ENCODE measurements at regions not wholly inside any gene's neighbourhood (a gene's known extent, or its start where the extent isn't known, plus 50 kb on each side); places are given as distances from the start of the nearest gene placed in this dataset.

DNA sequence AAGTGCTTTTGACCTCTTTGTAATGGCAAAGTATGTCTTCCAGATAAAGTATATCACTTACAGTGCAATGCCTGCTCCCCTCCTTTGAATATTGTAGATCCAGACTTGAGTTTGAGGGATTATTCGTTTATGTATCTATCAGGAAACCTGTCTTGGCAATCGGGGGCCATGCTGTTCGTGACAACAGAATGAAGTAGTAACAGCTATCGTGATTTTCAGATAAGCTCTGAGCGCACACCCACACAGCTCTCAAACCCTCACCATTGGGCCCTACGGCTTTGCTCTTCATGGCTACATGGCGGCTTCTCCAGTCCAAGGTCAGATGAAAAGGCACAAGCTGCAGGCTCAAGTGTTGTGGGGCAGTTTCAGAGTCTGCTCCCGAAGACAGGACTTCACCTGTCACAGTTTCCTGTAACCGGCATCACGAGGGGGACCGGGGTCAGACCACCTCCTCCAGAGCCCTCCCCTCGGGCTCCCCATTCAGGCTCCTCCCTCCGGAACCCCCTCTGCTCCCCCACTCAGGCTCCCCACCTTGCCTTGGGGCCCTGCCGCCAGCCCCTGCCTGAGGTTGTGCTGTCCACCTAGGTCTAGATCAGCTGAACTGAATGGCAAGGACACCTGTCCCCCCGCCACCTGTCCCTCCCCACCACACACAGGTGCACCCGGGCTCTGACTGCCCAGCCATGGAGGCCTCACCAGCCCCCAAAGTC is 292.5 kb upstream of the SALL3 start:
- no peak for DNase-seq (ENCODE audit: low read depth in 6 of 9, low spot score in 9 of 9)
- Histone ChIP-seq H3K36me3 (ENCODE audit: control insufficient read depth in 2 of 2, insufficient read depth in 2 of 2, low read length in 1 of 2) (no peaks in the 10 kb centered on the region), H3K27me3 (ENCODE audit: control insufficient read depth in 2 of 2, insufficient read depth in 1 of 2, low read length in 1 of 2) (no peaks in the 10 kb centered on the region), H3K9me3 (ENCODE audit: control insufficient read depth in 2 of 2, insufficient read depth in 1 of 2, low read length in 1 of 2) (no peaks in the 10 kb centered on the region), H3K4me1 (ENCODE audit: control insufficient read depth in 2 of 2, insufficient read depth in 2 of 2, low read length in 2 of 2) (peaks cover 0 to 3% of the 10 kb centered on the region in 2 donors), H3K4me3 (ENCODE audit: low read length in 2 of 2) (no peak overlapping the region), H3K27ac (ENCODE audit: low read depth in 1 of 2, low read length in 1 of 2) (no peak overlapping the region)
- WGBS = 89% methylated on average over 16 of the region's 16 CpGs

GRCh38 chr18:78687736-78688135 is 291.9 kb upstream of the SALL3 start:
- Histone ChIP-seq H3K27me3 (ENCODE audit: control insufficient read depth in 2 of 2, insufficient read depth in 1 of 2, low read length in 1 of 2) (no peaks in the 10 kb centered on the region), H3K4me1 (ENCODE audit: control insufficient read depth in 2 of 2, insufficient read depth in 2 of 2, low read length in 2 of 2) (peaks cover 0 to 3% of the 10 kb centered on the region in 2 donors), H3K27ac (ENCODE audit: low read depth in 1 of 2, low read length in 1 of 2) (no peak overlapping the region), H3K9me3 (ENCODE audit: control insufficient read depth in 2 of 2, insufficient read depth in 1 of 2, low read length in 1 of 2) (no peaks in the 10 kb centered on the region), H3K36me3 (ENCODE audit: control insufficient read depth in 2 of 2, insufficient read depth in 2 of 2, low read length in 1 of 2) (no peaks in the 10 kb centered on the region), H3K4me3 (ENCODE audit: low read length in 2 of 2) (no peak overlapping the region)
- no peak for DNase-seq (ENCODE audit: low read depth in 6 of 9, low spot score in 9 of 9)
- WGBS = 90% methylated on average over 7 of the region's 7 CpGs

DNA sequence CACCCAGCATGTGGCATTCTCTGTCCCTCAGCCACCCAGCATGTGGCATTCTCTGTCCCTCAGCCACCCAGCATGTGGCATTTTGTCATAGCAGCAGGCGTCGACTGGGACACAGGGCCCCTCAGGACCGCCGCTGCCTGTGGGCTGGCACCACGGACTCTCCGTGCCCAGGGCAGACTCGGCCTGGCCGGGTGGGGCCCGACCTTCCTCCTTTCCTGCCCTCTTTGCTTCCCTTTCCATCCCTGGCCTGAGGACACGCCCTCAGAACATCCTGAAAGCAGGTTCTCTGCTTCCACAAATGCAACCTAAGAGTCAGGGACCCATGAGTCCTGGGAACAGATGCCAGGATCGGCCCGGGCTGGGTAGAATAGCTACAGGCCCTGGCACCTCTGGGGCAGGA is 291.4 kb upstream of the SALL3 start:
- Histone ChIP-seq H3K4me3 (ENCODE audit: low read length in 2 of 2) (no peak overlapping the region), H3K36me3 (ENCODE audit: control insufficient read depth in 2 of 2, insufficient read depth in 2 of 2, low read length in 1 of 2) (no peaks in the 10 kb centered on the region), H3K9me3 (ENCODE audit: control insufficient read depth in 2 of 2, insufficient read depth in 1 of 2, low read length in 1 of 2) (no peaks in the 10 kb centered on the region), H3K27ac (ENCODE audit: low read depth in 1 of 2, low read length in 1 of 2) (no peak overlapping the region), H3K27me3 (ENCODE audit: control insufficient read depth in 2 of 2, insufficient read depth in 1 of 2, low read length in 1 of 2) (no peaks in the 10 kb centered on the region), H3K4me1 (ENCODE audit: control insufficient read depth in 2 of 2, insufficient read depth in 2 of 2, low read length in 2 of 2) (peaks cover 0 to 3% of the 10 kb centered on the region in 2 donors)
- WGBS = 91% methylated on average over 12 of the region's 12 CpGs
- DNase-seq (ENCODE audit: low read depth in 6 of 9, low spot score in 9 of 9) = no peak

DNA sequence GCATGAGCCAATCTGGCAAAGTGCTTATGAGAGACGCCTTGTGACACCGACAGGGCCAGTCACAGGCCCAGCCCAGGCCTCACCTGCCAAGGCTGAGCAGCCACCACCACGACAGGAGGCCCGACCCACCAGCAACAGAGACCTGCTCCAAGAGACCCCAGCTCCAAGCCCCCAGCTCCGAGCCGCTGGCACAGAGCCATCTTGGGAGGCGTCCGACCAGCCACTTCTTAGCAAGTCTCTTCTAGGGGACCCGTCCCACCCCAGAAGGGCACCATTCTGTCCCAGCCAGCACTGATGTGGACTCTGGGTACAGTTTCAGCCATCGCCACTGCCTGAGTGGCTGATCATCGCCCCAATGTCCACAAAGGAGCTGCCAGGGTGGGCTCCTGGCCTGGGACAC is 290.7 kb upstream of the SALL3 start:
- Histone ChIP-seq H3K9me3 (ENCODE audit: control insufficient read depth in 2 of 2, insufficient read depth in 1 of 2, low read length in 1 of 2) (no peaks in the 10 kb centered on the region), H3K27me3 (ENCODE audit: control insufficient read depth in 2 of 2, insufficient read depth in 1 of 2, low read length in 1 of 2) (no peaks in the 10 kb centered on the region), H3K36me3 (ENCODE audit: control insufficient read depth in 2 of 2, insufficient read depth in 2 of 2, low read length in 1 of 2) (no peaks in the 10 kb centered on the region), H3K4me3 (ENCODE audit: low read length in 2 of 2) (no peak overlapping the region), H3K27ac (ENCODE audit: low read depth in 1 of 2, low read length in 1 of 2) (no peak overlapping the region), H3K4me1 (ENCODE audit: control insufficient read depth in 2 of 2, insufficient read depth in 2 of 2, low read length in 2 of 2) (peaks cover 0 to 3% of the 10 kb centered on the region in 2 donors)
- no peak for DNase-seq (ENCODE audit: low read depth in 6 of 9, low spot score in 9 of 9)
- WGBS = 93% methylated on average over 11 of the region's 11 CpGs

DNA sequence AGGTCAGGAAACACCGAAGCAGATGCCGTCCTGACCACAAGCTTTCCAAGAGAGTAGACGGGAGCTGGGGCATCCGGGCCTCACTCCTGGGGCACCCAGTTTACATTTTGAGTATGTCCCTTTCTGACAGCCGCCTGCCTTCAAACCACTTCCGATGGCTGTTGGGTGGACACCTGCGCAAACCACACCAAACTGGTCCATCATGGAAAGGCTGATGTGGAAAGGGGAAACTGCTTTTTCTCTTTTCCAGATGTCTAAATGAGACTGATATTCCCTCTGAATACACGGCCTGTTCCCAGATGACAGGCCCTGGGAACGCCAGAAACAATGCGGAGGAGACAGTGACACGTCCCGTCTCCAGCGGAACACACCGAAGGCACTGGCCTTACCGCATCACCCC is 290.0 kb upstream of the SALL3 start:
- no peak for DNase-seq (ENCODE audit: low read depth in 6 of 9, low spot score in 9 of 9)
- Histone ChIP-seq H3K9me3 (ENCODE audit: control insufficient read depth in 2 of 2, insufficient read depth in 1 of 2, low read length in 1 of 2) (no peaks in the 10 kb centered on the region), H3K36me3 (ENCODE audit: control insufficient read depth in 2 of 2, insufficient read depth in 2 of 2, low read length in 1 of 2) (no peaks in the 10 kb centered on the region), H3K27me3 (ENCODE audit: control insufficient read depth in 2 of 2, insufficient read depth in 1 of 2, low read length in 1 of 2) (no peaks in the 10 kb centered on the region), H3K4me3 (ENCODE audit: low read length in 2 of 2) (no peak overlapping the region), H3K27ac (ENCODE audit: low read depth in 1 of 2, low read length in 1 of 2) (no peak overlapping the region), H3K4me1 (ENCODE audit: control insufficient read depth in 2 of 2, insufficient read depth in 2 of 2, low read length in 2 of 2) (peaks cover 0 to 3% of the 10 kb centered on the region in 2 donors)
- 85% methylated on average over 15 of the region's 15 CpGs for WGBS

- H3K9me3 ChIP-seq (ENCODE audit: control insufficient read depth in 2 of 2, insufficient read depth in 1 of 2, low read length in 1 of 2) = no peaks in the 10 kb centered on the region
- H3K36me3 ChIP-seq (ENCODE audit: control insufficient read depth in 2 of 2, insufficient read depth in 2 of 2, low read length in 1 of 2) = no peaks in the 10 kb centered on the region
- 66% methylated on average over 1 of the region's 1 CpG for WGBS
- H3K27ac ChIP-seq (ENCODE audit: low read depth in 1 of 2, low read length in 1 of 2) = no peak overlapping the region
- H3K27me3 ChIP-seq (ENCODE audit: control insufficient read depth in 2 of 2, insufficient read depth in 1 of 2, low read length in 1 of 2) = no peaks in the 10 kb centered on the region
- H3K4me1 ChIP-seq (ENCODE audit: control insufficient read depth in 2 of 2, insufficient read depth in 2 of 2, low read length in 2 of 2) = peaks cover 0 to 3% of the 10 kb centered on the region in 2 donors
- H3K4me3 ChIP-seq (ENCODE audit: low read length in 2 of 2) = no peak overlapping the region
- peak in 1 of 9 donors; percentile 18 for DNase-seq (ENCODE audit: low read depth in 6 of 9, low spot score in 9 of 9)
These were observed 287.5 kb upstream of the SALL3 start for GRCh38 chr18:78692105-78692504.

DNA sequence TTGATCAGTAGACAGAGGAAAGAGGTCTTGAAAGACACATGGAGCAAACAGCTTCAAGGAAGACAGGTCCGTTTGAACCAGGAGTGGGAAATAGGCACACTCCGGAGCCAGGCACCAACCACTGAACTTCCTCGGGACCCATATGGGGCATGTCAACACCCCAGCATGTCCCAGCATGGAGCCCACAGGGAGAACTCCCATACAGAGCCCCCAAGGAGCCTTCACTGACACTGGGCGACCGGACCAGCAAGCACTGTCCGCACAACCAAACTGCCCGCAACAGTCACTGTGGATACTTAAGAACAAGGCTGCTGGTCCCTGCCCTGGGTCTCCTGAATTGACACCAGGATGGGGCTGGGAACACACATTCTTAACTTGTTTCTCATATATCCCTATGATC is 286.2 kb upstream of the SALL3 start:
- Histone ChIP-seq H3K27ac (ENCODE audit: low read depth in 1 of 2, low read length in 1 of 2) (no peak overlapping the region), H3K9me3 (ENCODE audit: control insufficient read depth in 2 of 2, insufficient read depth in 1 of 2, low read length in 1 of 2) (no peaks in the 10 kb centered on the region), H3K4me1 (ENCODE audit: control insufficient read depth in 2 of 2, insufficient read depth in 2 of 2, low read length in 2 of 2) (peaks cover 0 to 3% of the 10 kb centered on the region in 2 donors), H3K27me3 (ENCODE audit: control insufficient read depth in 2 of 2, insufficient read depth in 1 of 2, low read length in 1 of 2) (no peaks in the 10 kb centered on the region), H3K4me3 (ENCODE audit: low read length in 2 of 2) (no peak overlapping the region), H3K36me3 (ENCODE audit: control insufficient read depth in 2 of 2, insufficient read depth in 2 of 2, low read length in 1 of 2) (no peaks in the 10 kb centered on the region)
- DNase-seq (ENCODE audit: low read depth in 6 of 9, low spot score in 9 of 9) = no peak
- 94% methylated on average over 7 of the region's 7 CpGs for WGBS

DNA sequence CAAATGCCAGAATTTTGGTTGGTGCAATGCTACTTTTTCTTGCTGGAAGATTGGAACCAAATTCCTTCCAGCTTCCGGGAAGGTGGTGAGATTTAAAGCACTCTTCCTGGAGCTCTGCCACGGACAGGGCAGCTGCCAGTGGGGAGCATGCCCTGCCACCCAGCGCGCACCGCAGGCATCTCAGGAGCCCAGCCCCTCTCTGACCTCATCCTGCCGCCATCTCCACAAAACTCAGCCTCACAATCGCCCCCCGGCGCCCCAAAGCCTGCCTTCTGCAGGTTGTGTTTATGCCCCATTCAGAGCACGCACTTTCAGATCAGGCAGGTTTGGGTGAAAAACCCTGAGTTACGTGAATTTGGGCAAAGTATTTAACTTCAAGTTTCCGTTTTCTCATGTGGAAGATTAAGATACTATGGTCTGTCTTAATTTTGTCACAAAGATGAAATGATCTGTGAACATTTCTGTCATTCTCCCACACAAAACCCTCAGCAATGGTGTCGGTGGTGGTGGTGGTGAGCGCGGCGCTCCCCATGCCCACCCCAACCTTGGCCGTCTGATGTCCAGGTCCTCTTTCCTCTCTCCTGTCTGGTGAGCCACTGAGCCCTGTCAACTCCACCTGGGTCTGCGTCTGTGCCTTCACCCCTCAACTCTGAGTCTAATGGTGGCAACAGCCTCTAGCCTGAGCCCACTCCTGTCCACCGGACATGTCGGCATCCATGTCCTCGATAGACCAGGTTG is 282.8 kb upstream of the SALL3 start:
- 89% methylated on average over 21 of the region's 21 CpGs for WGBS

GRCh38 chr18:78697446-78697845 is 282.2 kb upstream of the SALL3 start:
- no peaks in the 10 kb centered on the region for H3K36me3 ChIP-seq (ENCODE audit: control insufficient read depth in 2 of 2, insufficient read depth in 2 of 2, low read length in 1 of 2)
- H3K9me3 ChIP-seq (ENCODE audit: control insufficient read depth in 2 of 2, insufficient read depth in 1 of 2, low read length in 1 of 2) = no peaks in the 10 kb centered on the region
- H3K27me3 ChIP-seq (ENCODE audit: control insufficient read depth in 2 of 2, insufficient read depth in 1 of 2, low read length in 1 of 2) = peaks cover 0 to 2% of the 10 kb centered on the region in 2 donors
- no peak for DNase-seq (ENCODE audit: low read depth in 6 of 9, low spot score in 9 of 9)
- no peak overlapping the region for H3K4me3 ChIP-seq (ENCODE audit: low read length in 2 of 2)
- no peak overlapping the region for H3K27ac ChIP-seq (ENCODE audit: low read depth in 1 of 2, low read length in 1 of 2)
- no peaks in the 10 kb centered on the region for H3K4me1 ChIP-seq (ENCODE audit: control insufficient read depth in 2 of 2, insufficient read depth in 2 of 2, low read length in 2 of 2)
- WGBS = 95% methylated on average over 10 of the region's 10 CpGs

More for the DNA sequence above, 282.8 kb upstream of the SALL3 start:
- Histone ChIP-seq H3K9me3 (ENCODE audit: control insufficient read depth in 2 of 2, insufficient read depth in 1 of 2, low read length in 1 of 2) (no peaks in the 10 kb centered on the region), H3K4me3 (ENCODE audit: low read length in 2 of 2) (no peak overlapping the region), H3K36me3 (ENCODE audit: control insufficient read depth in 2 of 2, insufficient read depth in 2 of 2, low read length in 1 of 2) (no peaks in the 10 kb centered on the region), H3K27ac (ENCODE audit: low read depth in 1 of 2, low read length in 1 of 2) (no peak overlapping the region), H3K4me1 (ENCODE audit: control insufficient read depth in 2 of 2, insufficient read depth in 2 of 2, low read length in 2 of 2) (no peaks in the 10 kb centered on the region), H3K27me3 (ENCODE audit: control insufficient read depth in 2 of 2, insufficient read depth in 1 of 2, low read length in 1 of 2) (peaks cover 0 to 2% of the 10 kb centered on the region in 2 donors)
- no peak for DNase-seq (ENCODE audit: low read depth in 6 of 9, low spot score in 9 of 9)

All from thymus (tissue), 11 donors.